ENCODE measurements at regions not wholly inside any gene's neighbourhood (a gene's known extent, or its start where the extent isn't known, plus 50 kb on each side); places are given as distances from the start of the nearest gene placed in this dataset.

DNA sequence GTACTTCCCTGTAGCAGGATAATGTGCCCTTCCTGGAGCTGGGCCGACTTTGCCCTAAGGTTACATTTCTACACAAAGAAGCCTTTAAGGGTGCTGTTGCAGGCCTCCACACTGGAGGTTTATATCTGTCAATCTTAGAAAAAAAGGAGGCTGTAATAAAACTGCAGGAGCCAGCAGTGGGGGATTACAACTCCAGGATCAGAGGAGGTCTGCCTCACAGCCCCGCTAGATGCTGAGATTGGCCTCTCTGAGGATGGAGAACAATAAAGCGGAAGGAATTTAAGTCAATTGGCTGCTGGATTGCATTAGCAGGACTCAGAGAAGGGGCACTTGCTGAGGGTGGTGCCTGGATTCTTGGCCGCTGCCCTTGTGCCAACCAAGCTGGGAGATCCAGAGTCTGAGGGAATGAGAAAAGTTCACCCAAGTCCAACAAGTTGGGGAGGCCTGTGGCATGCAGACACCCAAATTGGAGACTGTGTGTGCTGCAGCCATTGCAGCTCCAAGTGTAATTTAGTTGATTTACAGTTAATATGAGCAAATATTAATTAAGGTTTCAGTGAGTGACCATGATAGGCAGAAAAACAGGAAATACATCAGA lies 99.0 kb upstream of the SSBP2 start:
- no peak for TF ChIP-seq TARDBP (IDR thresholded peaks at IDR 0.05; ENCODE audit: borderline replicate concordance)
- TF ChIP-seq, protein P1, sequence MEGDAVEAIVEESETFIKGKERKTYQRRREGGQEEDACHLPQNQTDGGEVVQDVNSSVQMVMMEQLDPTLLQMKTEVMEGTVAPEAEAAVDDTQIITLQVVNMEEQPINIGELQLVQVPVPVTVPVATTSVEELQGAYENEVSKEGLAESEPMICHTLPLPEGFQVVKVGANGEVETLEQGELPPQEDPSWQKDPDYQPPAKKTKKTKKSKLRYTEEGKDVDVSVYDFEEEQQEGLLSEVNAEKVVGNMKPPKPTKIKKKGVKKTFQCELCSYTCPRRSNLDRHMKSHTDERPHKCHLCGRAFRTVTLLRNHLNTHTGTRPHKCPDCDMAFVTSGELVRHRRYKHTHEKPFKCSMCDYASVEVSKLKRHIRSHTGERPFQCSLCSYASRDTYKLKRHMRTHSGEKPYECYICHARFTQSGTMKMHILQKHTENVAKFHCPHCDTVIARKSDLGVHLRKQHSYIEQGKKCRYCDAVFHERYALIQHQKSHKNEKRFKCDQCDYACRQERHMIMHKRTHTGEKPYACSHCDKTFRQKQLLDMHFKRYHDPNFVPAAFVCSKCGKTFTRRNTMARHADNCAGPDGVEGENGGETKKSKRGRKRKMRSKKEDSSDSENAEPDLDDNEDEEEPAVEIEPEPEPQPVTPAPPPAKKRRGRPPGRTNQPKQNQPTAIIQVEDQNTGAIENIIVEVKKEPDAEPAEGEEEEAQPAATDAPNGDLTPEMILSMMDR (IDR thresholded peaks at IDR 0.05 in 2 of 3, conservative IDR thresholded peaks at IDR 0.05 in 1 of 3; ENCODE audit: control insufficient read depth in 2 of 3, extremely low read depth in 1 of 3, insufficient read depth in 1 of 3, low read depth in 3 of 3, low read length in 3 of 3), result no peak
- no peak for TF ChIP-seq POLR2AphosphoS5 (IDR thresholded peaks at IDR 0.05; ENCODE audit: low read length)
- no peak for TF ChIP-seq CEBPB (IDR thresholded peaks at IDR 0.05; ENCODE audit: borderline replicate concordance in 1 of 2, low read depth in 2 of 2, low read length in 2 of 2)
- no peak for TF ChIP-seq POLR2A (IDR thresholded peaks at IDR 0.05; ENCODE audit: low read depth, low read length)
- no peak for TF ChIP-seq NFIC (IDR thresholded peaks at IDR 0.05; ENCODE audit: low read depth, low read length)
- TF ChIP-seq CHD2 (IDR thresholded peaks at IDR 0.05; ENCODE audit: borderline replicate concordance, low read depth, low read length), result no peak
- TF ChIP-seq EZH2 (IDR thresholded peaks at IDR 0.05; ENCODE audit: borderline replicate concordance, control insufficient read depth, low read depth, low read length), result no peak

All from GM12878 (cell line).